Smooth muscle cell of the brain vasculature (primary cell): ENCODE measurements at regions not wholly inside any gene's neighbourhood (a gene's known extent, or its start where the extent isn't known, plus 50 kb on each side); places are given as distances from the start of the nearest gene placed in this dataset.

Source experiments
- DNase-seq: peaks from one replicate; pipeline ENCODE4 v3.0.0-alpha.2; 2012; ENCODE audit warnings: low read depth, low spot score

DNA sequence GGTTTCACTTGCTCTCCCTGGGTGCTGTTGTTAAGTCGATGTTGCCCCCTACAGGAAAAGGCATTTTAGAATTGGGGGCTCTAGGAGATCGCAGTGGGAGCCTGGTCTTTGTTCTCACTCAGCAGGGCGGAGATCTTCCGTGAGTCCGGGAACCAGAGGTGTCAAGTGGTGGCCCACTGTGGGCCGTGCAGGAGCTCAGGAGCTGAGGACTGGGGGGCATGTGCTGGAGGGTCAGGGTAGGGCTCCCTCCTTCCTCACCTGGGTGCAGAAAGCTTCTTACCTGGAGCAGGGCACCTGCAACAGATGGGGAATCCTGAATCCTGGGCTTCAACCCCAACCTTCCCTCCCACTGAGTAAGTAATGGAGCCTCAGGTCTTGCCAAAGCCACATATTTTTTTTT is 392.7 kb downstream of the NPHP4 start:
- no peak for DNase-seq

DNA sequence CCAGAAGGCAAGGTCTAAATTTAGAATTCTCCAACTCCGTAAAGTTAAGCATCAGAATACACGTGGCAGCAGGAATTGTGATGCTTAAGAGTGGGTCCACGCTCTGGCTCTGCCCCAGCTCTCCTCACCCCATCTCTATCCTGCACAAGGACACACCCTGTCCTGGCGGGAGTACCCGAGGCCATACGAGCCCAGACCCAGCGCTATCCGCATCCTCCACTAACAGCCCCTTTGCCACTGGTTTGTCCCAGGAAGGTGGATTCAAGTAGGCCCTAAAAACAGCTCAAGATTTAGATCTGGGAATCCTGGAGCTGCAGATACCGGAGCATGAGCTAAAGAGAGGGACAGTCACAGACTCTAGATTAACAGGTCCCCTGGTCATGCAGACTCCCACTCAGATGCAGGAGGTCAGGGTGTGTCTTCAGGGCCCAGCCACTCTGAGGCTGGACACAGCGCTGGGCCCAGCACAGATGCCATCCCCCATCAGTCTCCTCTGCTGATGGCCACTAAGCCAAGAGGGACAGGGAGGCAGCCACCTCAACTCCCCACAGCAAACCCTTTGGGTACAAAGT is 393.3 kb downstream of the NPHP4 start:
- DNase-seq, result no peak

DNA sequence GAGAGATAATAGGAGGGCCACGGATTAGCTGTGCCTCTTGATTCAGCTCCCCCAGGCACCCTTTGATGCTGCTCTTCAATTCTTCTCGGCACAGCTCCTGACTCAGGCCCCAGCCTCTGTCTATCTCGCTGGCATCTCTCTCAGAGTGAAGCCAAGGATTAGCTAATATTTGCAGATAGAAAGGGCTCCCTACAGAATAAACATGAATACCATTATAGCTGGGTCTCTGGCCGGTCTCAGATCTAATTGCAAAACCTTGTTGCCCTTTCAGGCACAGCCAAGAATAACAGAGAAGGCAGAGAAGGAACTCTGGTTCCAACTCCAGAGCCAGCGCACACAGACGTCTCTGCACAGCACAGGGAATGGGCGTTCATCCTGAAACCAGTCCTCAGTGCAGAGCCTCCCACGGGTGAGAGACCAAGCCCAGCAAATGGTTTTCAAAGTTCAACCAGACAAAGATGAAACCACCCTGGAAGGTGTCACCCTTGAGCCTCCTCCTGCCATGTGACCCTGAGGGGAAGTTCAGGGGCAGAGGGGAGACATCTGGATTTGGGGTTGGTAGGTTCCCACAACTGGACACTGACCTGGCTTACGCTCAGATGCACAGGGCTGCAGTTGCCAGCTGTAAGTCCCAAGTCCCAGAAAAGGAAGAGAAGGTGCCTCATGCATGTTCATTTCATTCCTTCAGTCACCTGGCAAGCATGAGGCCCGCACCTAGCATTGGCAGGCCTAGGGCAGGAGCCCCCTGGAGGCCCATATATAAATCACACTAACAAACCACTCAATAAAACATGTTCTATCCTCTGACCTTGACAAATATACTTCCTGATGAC is 394.0 kb downstream of the NPHP4 start:
- no peak for DNase-seq

DNA sequence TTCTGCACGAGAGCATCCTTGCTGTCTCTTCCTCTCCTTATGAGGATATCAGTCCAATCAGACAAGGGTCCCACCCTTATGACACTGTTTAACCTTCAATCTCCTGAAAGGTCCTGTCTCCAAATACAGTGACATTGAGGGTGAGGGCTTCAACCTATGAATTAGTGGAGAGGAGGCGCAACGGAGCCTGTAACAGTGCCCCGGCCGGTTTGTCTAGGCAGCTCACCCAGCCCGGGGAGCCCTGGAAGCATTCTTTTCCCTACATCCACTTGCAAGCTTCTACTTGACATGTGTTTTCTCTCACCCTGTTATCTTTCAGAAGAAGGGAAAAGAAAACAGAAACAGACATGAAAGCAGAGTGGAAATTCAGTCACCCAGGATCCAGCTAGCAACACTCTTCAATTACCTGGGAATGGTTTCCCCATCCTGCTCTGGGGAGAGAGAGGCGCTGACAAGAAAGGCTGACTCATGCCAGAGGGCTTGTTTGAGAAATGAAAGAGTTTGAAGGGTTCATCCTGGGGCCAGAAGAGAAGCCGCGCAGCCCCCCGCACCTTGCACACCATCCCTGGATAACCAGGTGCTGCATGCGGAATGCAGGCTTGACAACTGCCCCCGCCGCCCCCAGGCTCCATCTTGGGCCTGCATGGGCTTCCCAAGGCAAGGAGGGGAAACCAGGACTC is 394.9 kb downstream of the NPHP4 start:
- no peak for DNase-seq

DNA sequence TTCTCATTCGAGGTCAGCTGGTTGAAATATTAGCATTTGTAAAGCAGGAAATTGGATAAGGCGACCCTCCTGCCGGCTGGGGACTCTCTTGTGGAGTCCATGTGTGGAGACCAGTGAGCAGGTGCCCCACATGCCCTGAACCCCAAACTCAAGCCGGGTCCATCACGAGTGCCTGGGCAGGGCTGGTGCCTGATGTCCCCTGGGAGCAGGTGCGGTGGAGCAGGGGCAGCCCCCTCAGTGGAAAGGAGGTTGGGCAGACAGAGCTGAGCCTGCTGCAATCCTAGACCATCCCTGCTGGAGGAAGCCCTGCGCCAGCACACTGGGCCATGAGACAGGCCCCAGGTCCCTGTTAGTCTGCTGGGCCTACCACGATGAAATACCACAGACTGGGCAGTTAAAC is 395.6 kb downstream of the NPHP4 start:
- no peak for DNase-seq

DNA sequence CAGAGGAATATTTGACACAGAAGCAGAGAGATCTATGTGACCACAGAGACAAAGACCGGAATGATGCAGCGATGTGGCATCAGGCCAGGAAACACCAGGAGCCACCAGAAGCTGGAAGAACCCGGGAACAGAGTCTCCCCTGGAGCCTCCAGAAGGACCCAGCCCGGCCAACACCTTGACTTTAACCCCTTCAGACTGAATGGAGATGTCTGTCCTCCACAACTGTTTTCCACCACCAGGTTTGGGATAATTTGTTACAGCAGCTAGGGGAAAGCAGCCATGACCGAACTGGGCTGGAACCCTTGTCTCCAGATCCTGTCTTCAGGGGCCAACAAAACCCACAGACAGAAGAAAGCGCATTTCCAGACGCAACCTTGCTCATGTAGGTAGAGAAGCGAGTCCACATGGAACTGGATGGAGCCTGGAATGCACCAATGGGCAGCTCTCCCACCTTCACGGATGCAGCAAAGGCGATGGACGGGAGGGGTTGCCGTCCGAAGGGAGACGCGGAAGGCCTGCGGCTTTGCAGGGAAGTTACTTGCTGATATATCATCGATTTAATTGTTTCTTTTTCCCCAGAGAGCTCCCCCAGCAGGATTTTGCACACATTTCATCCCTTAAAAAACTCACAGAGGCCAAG is 396.6 kb downstream of the NPHP4 start:
- DNase-seq, result no peak

DNA sequence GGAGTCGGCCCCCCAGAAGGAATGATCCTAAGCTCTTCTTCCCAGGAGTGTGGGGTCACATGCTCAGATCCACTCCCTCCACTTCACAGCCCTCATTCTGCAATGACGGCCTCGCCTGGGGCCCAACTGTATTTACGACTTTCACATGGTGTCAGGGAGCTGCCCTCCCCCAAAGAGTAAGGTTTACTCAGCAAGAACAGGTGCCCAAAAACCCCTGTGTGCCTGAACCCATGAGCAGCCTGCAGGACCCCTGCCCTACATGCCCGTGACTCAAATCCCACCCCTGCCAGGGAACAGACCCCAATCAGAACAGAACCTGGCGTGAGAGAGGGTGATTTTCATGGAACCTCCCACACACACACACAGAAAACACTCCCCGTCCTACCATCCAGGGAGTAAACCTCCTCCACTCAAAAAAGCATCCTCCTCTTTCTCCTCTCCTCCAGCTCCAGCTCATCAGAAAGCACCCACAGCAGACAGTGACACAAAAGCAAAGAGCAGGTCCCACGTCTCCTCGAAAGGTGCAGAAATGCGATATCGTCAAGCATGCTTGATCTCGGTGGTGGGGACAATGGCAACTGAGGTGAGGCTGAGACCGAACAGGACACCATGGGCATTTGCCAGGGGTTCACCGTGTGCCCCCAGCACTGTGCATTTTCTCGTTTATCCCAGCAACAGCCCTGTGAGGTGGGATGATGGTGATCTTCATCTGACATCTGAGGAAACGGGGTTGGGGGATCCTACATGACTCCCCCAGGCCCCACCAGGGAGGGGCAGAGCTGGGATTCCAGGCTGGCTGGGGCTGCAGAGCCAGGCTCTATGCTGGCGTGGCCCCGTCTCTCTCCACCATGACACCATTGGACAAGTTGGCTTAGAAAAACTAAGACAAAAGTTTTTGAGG is 397.9 kb downstream of the NPHP4 start:
- no peak for DNase-seq

DNA sequence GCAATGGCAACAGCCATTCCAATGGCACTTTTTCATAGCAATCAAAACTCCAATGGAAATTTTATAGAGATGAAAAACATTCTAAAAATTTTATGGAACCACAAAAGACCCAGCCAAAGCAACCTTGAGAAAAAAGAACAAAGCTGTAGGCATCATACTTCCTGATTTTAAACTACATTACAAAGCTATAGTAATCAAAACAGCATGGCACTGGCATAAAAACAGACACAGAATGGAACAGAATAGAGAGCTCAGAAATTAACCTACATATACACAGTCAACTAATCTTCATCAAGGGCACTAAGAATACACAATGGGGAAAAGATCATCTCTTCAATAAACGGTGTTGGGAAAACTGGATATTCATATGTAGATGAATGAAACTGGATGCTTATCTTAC is 401.5 kb downstream of the NPHP4 start:
- no peak for DNase-seq

DNA sequence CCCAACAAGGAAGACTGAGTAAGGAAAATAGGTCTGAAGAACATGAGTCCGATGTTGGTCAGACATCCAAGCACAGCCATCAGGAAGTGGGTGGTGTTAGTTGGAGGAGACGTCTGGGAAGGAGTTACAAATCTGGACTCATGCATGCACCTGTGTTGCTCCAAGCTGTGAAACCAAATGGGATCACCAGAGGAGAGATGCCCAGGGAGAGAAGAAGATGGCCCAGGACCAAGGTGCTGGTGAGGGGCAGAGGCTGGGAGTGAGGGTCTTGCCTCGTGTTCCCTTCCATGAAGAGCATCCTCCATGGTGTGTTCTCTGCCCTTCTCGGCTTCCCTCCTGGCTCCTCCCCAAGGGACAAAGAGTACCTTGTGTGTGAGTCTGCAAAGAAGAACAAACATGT is 405.6 kb downstream of the NPHP4 start:
- no peak for DNase-seq

DNA sequence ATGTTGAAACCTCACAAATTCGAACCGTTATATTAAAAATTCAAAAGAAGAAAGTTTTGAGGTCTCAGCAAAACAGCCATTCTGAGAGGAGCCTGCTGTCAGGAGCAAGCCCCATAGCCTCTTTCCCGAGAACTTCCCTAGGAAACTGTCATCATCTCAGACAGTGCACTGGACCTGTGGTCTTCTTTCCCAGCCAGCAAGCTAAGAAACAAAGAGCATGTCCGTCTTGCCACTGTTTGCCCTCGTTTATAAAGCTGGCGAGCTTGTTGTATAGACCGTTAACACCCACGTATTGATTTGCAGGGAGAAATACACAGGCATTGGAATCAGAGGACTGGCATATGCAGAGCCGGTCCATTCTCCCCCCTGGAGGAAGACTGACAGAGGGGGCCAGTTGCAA is 407.0 kb downstream of the NPHP4 start:
- DNase-seq, result no peak

DNA sequence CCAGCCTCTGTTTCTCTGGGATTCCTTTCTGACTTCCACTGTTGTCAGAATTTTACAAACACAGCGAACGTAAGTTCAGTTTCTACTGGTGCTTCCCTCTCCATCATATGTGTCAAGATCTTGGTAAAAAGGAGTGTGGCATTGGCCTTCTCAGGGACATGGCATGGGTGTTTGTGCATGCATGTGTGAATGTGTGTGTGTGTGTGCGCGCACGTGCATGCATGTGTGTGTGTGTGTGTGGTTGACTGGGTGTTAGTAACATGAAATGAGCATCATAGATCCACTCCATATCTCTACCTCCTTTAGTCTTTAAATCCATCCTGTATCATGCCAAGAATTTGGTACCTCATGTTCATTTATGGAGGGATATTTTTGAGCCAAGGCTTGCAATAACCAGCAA is 411.3 kb downstream of the NPHP4 start:
- no peak for DNase-seq

DNA sequence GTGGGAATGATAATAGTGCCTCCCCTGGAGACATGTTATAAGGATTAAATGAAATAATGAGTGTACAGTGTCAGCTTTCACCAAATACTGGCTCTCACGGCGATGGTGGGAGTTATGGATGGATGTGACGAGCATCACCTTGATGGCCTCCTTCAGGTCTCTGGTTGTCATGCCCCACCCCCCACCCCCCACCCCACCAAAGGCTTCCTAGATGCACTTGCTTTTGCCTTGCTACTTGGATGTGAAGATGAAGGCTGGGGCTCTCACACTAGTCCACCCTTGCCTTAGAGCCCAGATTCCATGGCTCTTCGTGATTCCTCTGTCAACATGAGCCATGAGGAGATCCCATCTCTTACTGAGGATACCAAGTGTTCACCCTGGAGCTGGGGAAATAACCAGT is 412.3 kb downstream of the NPHP4 start:
- DNase-seq, result no peak

DNA sequence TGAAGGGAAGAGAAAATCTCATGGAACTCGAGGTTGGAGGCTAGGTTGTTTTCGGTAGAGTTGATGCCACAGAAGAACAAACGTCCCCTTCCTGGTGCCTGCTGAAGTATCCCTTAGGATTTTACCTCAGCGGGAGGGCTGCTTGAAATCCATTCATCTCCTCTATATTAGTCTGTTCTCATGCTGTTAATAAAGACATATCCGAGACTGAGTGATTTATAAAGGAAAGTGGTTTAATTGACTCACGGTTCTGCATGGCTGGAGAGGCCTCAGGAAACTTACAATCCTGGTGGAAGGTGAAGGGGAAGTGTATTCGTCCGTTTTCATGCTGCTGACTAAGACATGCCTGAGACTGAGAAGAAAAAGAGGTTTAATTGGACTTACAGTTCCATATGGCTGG is 413.5 kb downstream of the NPHP4 start:
- no peak for DNase-seq

DNA sequence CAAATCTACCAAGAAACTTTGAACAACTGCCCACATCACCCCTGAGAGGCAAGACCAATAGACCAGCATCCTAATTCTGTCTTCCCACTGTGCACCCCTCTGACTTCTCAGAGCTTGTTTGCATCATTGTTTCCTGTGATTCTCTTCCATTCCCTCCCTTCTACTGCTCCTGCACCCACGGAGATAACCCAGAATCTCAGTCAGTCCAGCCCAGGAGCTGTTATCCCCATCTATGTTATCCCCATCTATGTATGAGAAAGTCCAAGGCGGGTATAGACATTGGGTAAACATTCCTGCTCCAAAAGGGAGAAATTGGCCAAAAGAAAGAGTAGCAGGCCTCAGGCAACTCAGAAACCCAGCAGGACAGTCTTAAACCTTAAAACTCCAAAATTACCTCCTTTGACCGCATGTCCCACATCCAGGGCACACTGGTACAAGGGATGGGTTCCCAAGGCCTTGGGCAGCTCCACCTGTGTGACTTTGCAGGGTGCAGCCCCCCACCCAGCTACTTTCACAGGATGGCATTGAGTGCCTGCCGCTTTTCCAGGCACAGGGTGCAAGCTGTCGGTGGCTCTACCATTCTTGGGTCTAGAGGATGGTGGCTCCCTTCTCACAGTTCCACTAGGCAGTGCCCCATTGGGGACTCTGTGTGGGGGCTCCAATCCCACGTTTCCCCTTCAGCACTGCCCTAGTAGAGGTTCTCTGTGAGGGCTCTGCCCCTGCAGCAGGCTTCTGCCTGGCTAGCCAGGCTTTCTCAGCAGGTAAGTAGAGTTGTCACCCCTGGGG is 414.8 kb downstream of the NPHP4 start:
- DNase-seq, result no peak

DNA sequence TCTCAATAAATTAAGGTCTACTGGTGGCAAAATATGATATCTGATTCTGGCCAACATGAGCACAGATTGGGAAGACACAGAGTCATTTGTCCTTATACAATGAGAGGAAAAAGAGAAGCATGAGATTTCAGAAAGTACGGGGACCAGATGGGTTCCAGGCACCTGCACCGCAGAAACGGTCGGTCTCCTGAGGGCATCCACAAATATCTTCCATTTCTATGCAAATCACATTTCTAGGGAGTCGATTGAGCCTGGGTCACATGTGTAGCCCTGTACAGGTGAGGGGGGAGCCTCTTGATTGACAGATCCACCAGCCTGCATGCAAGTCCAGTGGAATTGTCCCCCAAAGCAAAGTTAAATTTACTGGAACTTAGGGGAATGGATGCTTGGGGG is 415.6 kb downstream of the NPHP4 start:
- no peak for DNase-seq

DNA sequence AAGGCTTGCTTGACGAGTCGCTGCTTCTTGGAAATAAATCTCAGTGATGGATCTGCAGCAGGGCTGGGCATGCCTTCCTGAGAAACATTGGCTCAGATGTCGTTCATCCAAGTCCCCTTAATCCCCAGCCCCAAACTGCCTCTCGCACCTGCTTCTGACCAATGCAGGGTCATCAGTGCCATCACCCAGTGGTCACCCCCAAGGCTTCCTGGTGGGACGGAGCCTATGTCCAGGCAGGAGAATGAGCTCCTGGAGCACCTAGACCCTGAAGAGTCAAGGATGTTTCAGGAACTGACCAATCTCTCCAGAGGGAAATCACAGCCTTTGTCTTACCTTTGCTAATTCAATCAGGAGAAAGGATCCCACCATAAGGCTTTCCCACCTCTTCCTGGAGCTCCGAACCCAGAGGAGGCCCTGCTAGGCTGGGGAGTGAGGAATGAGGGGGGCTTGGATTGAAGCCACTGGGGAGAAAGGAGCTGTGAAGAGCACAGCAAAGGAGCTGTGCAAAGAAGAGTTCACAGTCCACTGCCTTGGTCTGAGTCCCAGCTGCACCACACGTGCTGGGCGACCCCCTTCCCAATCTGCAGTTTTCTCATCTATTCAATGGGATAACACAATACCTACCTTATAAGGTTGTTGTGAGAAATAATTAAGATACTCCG is 416.1 kb downstream of the NPHP4 start:
- no peak for DNase-seq

DNA sequence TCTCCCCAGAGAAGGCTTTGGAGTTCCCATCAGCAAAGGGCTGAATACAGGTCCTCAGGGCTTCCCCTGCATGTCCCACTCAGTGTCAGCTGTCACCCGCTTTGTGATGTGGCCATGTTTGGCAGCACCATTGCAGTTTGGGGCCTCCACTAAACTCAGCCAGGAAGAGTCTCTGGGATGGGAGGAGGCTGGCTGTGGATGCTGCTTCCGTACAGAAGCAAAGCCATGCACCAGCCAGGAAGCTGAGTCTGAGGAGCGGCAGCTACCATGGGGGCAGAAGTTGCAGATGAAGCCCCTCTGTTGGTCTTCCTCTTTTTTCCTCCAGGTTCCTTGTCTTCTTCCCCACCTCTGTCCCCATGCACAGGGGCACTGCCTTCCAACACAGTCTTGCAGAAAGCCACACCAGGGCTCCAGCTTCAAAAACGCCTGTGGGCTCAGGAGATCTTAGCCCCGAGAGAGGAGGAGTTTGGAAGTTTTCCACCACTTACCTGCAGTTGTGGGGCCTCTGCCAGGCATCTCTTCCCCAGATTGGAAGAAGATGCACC is 416.8 kb downstream of the NPHP4 start:
- no peak for DNase-seq

DNA sequence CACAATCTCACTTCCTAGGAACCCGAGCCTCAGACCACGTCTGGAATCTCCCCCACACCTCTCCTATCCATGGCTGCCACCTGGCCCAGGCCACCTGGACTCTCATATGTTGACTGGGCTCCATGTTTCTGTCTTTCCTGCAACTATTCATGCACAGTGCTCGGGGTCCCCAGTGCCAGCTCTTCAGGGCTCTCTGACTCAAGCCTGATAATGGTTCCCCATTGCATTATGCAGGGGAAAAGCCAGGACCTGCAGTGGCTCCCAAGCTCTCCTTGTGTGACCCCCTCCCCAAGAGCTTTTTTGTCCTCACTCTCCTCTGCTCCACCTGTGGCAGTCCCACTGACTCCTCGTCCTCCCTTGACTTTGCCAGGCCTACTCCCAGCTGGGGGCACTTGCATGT is 417.6 kb downstream of the NPHP4 start:
- DNase-seq, result no peak

DNA sequence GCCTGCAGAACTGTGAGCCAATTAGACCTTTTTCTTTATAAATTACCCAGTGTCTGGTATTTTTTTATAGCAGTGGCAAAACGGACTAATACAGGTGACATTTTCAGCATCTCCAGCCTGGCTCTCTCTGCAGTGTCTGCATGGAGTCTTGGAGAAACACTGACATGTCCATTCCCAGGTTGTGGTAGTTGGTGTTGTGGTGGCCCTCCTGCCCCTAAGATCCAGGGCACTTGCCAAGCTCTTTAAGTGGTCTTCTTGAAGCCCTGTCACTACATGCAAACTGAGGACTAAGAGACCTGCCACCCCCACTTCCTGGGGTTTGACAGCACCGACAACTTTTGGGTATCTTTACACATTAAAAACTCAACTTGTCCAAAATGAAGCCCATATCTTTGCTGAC is 419.4 kb downstream of the NPHP4 start:
- DNase-seq, result no peak

DNA sequence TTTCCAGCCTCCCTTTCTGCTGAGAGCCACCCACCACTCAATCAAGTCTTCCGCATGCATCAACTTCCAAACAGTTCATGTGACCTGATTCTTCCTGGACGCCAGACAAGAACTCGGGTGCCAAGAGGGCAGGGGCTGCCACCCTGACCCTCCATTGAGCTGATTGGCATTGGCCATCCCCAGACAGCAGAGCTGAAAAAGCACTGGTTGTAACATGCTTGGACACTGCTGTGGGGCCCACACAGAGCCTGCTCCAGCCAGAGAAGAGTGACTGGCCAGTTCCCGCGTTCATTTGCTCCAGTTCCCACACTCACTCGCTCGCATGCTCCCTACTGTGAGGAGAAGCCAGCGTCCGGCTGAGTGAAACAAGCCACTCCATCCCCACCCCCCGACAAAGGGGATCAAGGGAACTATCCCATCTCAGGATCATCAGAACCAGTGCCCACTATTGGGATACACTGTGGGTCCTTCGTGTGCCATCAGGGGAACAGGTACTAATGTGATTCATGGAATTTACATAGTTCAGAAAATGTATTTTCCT is 420.3 kb downstream of the NPHP4 start:
- no peak for DNase-seq
